GM12873 (cell line): ENCODE measurements at regions not wholly inside any gene's neighbourhood (a gene's known extent, or its start where the extent isn't known, plus 50 kb on each side); places are given as distances from the start of the nearest gene placed in this dataset.

Experiments
- TF ChIP-seq, protein P1 (sequence below): IDR thresholded peaks from 2 replicates; pipeline ENCODE4 v1.5.1; 2012; ENCODE audit warnings: low read depth, mild to moderate bottlenecking, moderate library complexity, low read length, control low read depth; ENCODE audit not compliant: insufficient read depth; ENCODE audit errors: missing control alignments

DNA sequence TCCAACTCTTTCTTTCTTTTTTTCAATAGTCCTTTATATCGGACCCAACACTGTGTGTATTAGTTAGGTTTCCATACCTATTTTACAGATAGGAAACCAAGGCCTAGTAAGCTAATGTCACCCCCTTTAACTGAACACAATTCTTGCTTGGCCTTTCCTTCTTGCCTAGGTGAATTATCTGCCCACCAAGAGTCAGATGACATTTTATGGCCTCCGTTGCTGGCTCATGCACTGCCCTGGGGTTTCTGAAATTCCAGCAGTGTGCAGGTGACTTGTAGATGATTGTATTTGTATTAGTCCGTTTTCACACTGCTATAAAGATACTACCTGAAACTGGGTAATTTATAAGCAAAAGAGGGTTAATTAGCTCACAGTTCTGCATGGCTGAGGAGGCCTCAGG, 293.8 kb downstream of the GAS1 start:
- TF ChIP-seq, protein P1, sequence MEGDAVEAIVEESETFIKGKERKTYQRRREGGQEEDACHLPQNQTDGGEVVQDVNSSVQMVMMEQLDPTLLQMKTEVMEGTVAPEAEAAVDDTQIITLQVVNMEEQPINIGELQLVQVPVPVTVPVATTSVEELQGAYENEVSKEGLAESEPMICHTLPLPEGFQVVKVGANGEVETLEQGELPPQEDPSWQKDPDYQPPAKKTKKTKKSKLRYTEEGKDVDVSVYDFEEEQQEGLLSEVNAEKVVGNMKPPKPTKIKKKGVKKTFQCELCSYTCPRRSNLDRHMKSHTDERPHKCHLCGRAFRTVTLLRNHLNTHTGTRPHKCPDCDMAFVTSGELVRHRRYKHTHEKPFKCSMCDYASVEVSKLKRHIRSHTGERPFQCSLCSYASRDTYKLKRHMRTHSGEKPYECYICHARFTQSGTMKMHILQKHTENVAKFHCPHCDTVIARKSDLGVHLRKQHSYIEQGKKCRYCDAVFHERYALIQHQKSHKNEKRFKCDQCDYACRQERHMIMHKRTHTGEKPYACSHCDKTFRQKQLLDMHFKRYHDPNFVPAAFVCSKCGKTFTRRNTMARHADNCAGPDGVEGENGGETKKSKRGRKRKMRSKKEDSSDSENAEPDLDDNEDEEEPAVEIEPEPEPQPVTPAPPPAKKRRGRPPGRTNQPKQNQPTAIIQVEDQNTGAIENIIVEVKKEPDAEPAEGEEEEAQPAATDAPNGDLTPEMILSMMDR, result no peak

DNA sequence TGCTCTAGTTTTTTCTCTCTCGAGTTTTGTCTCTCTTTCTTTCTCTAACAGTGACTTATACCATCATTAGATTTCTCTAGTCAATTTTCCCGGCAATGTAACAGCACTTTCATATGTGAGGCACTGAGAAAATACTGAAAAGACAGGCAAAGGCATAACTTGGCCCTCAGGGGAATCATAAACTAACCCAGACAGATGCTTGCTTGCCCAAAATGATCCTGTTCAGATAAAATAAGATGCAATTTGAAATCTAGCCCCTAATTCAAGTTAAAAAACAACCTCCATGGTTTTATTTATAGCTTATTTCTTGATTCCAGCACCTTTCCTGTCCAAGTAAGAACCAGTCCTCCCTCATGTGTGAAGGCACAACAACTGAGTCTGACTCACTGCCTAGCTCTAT, 294.6 kb downstream of the GAS1 start:
- TF ChIP-seq, protein P1, result no peak

DNA sequence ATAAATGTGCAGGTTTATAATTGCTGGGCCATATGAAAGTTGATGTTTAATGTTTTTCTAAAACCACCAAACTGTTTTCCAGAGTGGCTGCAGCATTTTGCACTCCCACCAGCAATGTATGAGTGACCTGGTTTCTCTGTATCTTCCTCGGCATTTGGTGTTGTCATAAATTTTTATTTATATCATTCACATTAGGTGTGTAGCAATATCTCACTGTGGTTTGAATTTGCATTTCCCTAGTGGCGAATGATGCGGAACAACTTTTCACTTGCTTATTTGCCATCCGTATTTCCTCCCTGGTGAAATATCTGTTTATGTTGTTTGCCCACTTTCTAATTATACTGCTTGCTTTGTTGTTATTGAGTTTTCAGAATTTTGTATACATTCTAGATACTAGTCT, 295.7 kb upstream of the TUT7 start:
- TF ChIP-seq, protein P1, result no peak

DNA sequence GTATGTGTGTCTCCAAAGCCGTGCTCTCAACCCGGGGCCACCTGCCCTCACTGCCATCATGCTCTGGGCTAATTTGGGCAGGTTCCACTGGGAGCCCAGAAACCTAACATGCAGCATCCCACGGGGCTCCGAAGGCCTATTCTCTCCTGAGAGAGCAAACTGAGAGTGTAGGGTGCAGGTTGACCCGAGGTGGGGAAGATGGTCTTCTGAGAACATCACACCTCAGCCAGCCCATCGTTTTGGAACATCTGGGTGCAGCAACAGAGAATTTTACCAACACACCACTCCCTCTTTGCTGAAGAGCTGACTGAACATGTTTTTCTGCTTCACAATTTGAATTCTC, 294.6 kb upstream of the TUT7 start:
- TF ChIP-seq, protein P1, result no peak

DNA sequence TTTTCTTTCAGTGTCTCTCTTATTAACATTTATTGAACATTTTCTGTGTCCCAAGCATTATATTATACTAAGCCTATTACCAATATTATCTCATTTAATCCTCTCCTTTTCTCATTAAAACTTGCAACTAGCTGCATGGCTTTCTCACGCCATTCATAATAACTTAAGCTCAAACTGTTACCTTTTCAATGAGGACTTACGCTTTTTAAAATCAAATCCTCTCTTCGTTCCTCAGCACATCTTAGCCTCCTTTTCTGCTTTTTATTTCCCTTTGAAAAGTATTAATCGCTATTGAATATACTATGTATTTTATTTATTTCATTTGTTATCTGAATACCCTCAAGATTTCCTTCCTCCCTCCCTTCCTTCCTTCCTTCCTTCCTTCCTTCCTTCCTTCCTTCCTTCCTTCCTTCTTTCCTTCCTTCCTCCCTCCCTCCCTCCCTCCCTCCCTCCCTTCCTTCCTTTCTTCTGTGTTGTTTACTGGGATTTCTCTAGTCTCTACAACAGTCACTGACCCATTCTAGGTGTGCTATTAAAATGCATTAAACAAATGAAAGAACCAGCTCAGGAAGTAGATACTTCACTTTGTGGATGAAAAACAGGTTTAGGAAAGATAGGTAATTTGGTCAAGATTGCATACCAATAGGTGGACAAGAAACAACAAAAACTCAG, 294.1 kb upstream of the TUT7 start:
- TF ChIP-seq, protein P1, result no peak

DNA sequence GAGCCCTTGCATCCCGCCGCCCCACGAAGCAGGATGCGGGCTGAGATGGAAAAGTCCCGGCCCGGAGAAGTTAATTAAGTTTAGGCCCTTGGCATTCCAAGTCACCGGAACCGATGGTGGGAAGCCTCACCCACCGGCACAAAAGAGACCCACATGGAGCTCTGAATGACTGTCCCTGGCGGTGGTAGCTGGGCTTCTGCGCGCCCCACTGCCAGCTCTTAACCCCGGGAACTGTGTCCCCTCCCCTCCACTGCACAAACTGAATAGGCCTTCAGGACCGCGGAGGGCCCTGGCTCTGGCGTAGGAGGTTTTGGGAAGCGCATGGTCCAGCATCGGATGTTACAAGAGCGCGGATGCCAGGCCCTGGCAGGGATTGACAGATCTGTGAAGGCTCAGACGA, 291.1 kb upstream of the TUT7 start:
- TF ChIP-seq, protein P1, result no peak

DNA sequence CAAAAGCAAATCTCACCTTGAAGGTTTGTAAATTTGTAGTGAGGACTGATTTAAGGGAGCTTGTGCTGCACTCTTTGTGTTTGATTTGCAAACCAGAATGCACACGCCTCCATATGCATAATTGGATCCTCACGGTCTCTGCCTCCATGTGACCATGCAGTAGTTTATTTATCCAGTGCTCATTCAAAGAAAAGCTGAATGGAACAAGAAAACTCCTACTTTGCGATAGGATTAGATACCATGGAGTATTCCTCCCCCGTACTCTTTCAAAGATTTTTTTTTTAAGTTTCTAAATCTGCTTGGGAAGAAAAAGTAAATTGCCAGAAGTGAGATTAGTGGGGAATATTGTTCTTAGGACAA, 290.4 kb upstream of the TUT7 start:
- TF ChIP-seq, protein P1, result no peak
